DND-41 (cell line): ENCODE measurements at regions not wholly inside any gene's neighbourhood (a gene's known extent, or its start where the extent isn't known, plus 50 kb on each side); places are given as distances from the start of the nearest gene placed in this dataset.

Experiments
- CTCF ChIP-seq: IDR thresholded peaks from 2 replicates; pipeline ENCODE4 v1.5.1; 2012; ENCODE audit warnings: borderline replicate concordance, low read length, moderate library complexity, mild to moderate bottlenecking; ENCODE audit not compliant: poor library complexity, severe bottlenecking; ENCODE audit errors: extremely low read depth
- EZH2 ChIP-seq: IDR thresholded peaks from 3 replicates; pipeline ENCODE4 v1.6.1; 2012; ENCODE audit warnings: borderline replicate concordance, low read depth, mild to moderate bottlenecking, moderate library complexity, low read length, inconsistent platforms; ENCODE audit not compliant: severe bottlenecking

GRCh38 chr11:112806256-112806655, 155.0 kb upstream of the NCAM1 start:
- TF ChIP-seq EZH2 (no peak), CTCF (no peak)
